HepG2 (cell line): ENCODE measurements at regions not wholly inside any gene's neighbourhood (a gene's known extent, or its start where the extent isn't known, plus 50 kb on each side); places are given as distances from the start of the nearest gene placed in this dataset.

Experiments used
- ATAC-seq: fragments of 200-7000 bp; cut with Tn5 transposase; 3 replicates; pipeline ENCODE4 v1.9.1; 2020; ENCODE audit warnings: mild to moderate bottlenecking, moderate library complexity
- BruUV-seq: library from RNA; stranded (reverse); fragments of 400-500 nt; replicated peaks from 2 replicates; lab custom pipeline; 2021; lab: Mats Ljungman, UMichigan
- CTCF ChIA-PET: fragments of 300-600 bp; formaldehyde crosslinking; extraction: SDS; loops from one replicate; lab custom pipeline; 2021; ENCODE audit warnings: low total read pairs, inconsistent platforms, low intra/inter-chr PET ratio; lab: Yijun Ruan, JAX
- POLR2A ChIA-PET: fragments of 350-600 bp; sonication (Branson Sonifier 250); formaldehyde crosslinking; loops from one replicate; lab custom pipeline; 2020; ENCODE audit warnings: antibody characterized with exemption, inconsistent platforms; lab: Yijun Ruan, JAX
- DNase-seq: peaks from one replicate; pipeline ENCODE4 v3.0.0-alpha.2; 2015; ENCODE audit warnings: low spot score
- FAIRE-seq: peaks from 3 replicates; lab custom pipeline; 2011; peaks lifted over from hg19 to GRCh38; lab: Jason Lieb, UNC
- H2AFZ ChIP-seq: one replicate; pipeline ENCODE4 v1.6.1; 2011; ENCODE audit warnings: low read length, inconsistent platforms
- H3K27ac ChIP-seq: fragments of 300-600 bp; 3 replicates; pipeline ENCODE4 v1.8.0; 2011; ENCODE audit warnings: mixed run types, mild to moderate bottlenecking, mixed read lengths, low read length, inconsistent platforms; ENCODE audit not compliant: insufficient read depth; ENCODE audit errors: extremely low read length
- H3K27me3 ChIP-seq, 2 experiments: fragments of 200-600 bp in 1 of 2; 2 replicates in 1 of 2; 3 replicates in 1 of 2; pipeline versions ENCODE4 v1.6.0 to v1.8.0; 2011; ENCODE audit warnings: low read length in 2 of 2, mild to moderate bottlenecking in 2 of 2, moderate library complexity in 2 of 2, inconsistent platforms in 1 of 2; ENCODE audit not compliant: insufficient read depth in 2 of 2, control insufficient read depth in 1 of 2
- H3K36me3 ChIP-seq, 2 experiments: fragments of 200-600 bp in 1 of 2; replicated peaks in 1 of 2; 2 replicates in 1 of 2; 3 replicates in 1 of 2; pipeline versions ENCODE4 v1.5.1 to v1.8.0; 2011; ENCODE audit warnings: low read length in 2 of 2, inconsistent platforms in 1 of 2; ENCODE audit not compliant: insufficient read depth in 2 of 2, control insufficient read depth in 1 of 2
- H3K4me1 ChIP-seq: 2 replicates; pipeline ENCODE4 v1.5.1; 2012; ENCODE audit warnings: low read length, inconsistent platforms; ENCODE audit not compliant: insufficient read depth
- H3K4me2 ChIP-seq: 2 replicates; pipeline ENCODE4 v1.6.0; 2011; ENCODE audit warnings: low read depth, low read length, inconsistent platforms
- H3K4me3 ChIP-seq, 3 experiments: fragments of 200-600 bp in 1 of 3; sonication (generic), shearing (Covaris generic) in 1 of 3; replicated peaks in 1 of 3; 2 replicates each; pipeline ENCODE4 v1.5.1; 2011 to 2016; ENCODE audit warnings: low read length in 3 of 3, inconsistent platforms in 2 of 3, low read depth in 2 of 3, mild to moderate bottlenecking in 2 of 3, control low read depth in 1 of 3, mixed read lengths in 1 of 3; ENCODE audit not compliant: insufficient read depth in 1 of 3
- H3K79me2 ChIP-seq: one replicate; pipeline ENCODE4 v1.6.1; 2011; ENCODE audit warnings: low read length, inconsistent platforms; ENCODE audit not compliant: insufficient read depth
- H3K9ac ChIP-seq: 2 replicates; pipeline ENCODE4 v1.6.0; 2011; ENCODE audit warnings: mild to moderate bottlenecking, low read depth, low read length, inconsistent platforms; ENCODE audit not compliant: insufficient read depth
- H3K9me3 ChIP-seq: 2 replicates; pipeline ENCODE4 v1.5.1; 2012; ENCODE audit warnings: mild to moderate bottlenecking, low read length
- H4K20me1 ChIP-seq: 2 replicates; pipeline ENCODE4 v1.6.0; 2011; ENCODE audit warnings: inconsistent platforms, mild to moderate bottlenecking, low read length, moderate library complexity; ENCODE audit not compliant: insufficient read depth
- BCL6 ChIP-seq: IDR thresholded peaks from 2 replicates; pipeline ENCODE4 v1.6.1; 2016; ENCODE audit warnings: missing genetic modification reagents, missing compliant biosample characterization
- KLF12 ChIP-seq: sonication (generic); formaldehyde crosslinking; IDR thresholded peaks from 2 replicates; pipeline ENCODE4 v1.4.0; 2020; ENCODE audit warnings: missing genetic modification reagents, borderline replicate concordance
- NR2C2 ChIP-seq: sonication (generic); formaldehyde crosslinking; IDR thresholded peaks from 2 replicates; pipeline ENCODE4 v1.4.0; 2020; ENCODE audit warnings: missing genetic modification reagents, mild to moderate bottlenecking, moderate library complexity, borderline replicate concordance
- SAFB2 ChIP-seq: sonication (generic); formaldehyde crosslinking; IDR thresholded peaks from 2 replicates; pipeline ENCODE4 v1.5.1; 2020; ENCODE audit warnings: missing genetic modification reagents, low read depth, mild to moderate bottlenecking, borderline replicate concordance
- STAT5B ChIP-seq: sonication (generic); formaldehyde crosslinking; IDR thresholded peaks from 2 replicates; pipeline ENCODE4 v1.4.0; 2020; ENCODE audit warnings: missing genetic modification reagents
- TBP ChIP-seq: sonication (generic); formaldehyde crosslinking; IDR thresholded peaks from 2 replicates; pipeline ENCODE4 v1.5.0; 2020; ENCODE audit warnings: missing genetic modification reagents
- TRIM24 ChIP-seq: sonication (generic); formaldehyde crosslinking; IDR thresholded peaks from 2 replicates; pipeline ENCODE4 v1.8.0; 2022; ENCODE audit warnings: mild to moderate bottlenecking, missing genetic modification reagents
- ZNF382 ChIP-seq: sonication (generic); formaldehyde crosslinking; IDR thresholded peaks from 2 replicates; pipeline ENCODE4 v1.5.0; 2020; ENCODE audit warnings: missing genetic modification reagents, mild to moderate bottlenecking, borderline replicate concordance
- WGBS: methylation state at CpG from one replicate; pipeline ENCODE4 v1.1.6; 2017; ENCODE audit warnings: low lambda C conversion rate; 5-methylcytosine and 5-hydroxymethylcytosine counted together
- in situ Hi-C: cut with HindIII; loops from 2 replicates; pipeline ENCODE4 v1.10.0; 2017; ENCODE audit warnings: low pct_unique_long_range_greater_than_20kb; ENCODE audit not compliant: extremely low pct_ligation_motif_present
- intact Hi-C: fragments of 100-400 bp; cut with micrococcal nuclease; formaldehyde crosslinking; loops from one replicate; pipeline ENCODE4 v1.10.0; 2022; ENCODE audit not compliant: unreplicated experiment
- TF ChIP-seq, protein P1 (sequence below): sonication (generic); formaldehyde crosslinking; IDR thresholded peaks from 2 replicates; pipeline ENCODE4 v1.4.0; 2020; ENCODE audit warnings: mild to moderate bottlenecking, missing genetic modification reagents, borderline replicate concordance
- TF ChIP-seq, protein P2 (sequence below): sonication (generic); formaldehyde crosslinking; IDR thresholded peaks from 2 replicates; pipeline ENCODE4 v1.5.0; 2020; ENCODE audit warnings: missing genetic modification reagents, mild to moderate bottlenecking, borderline replicate concordance
- TF ChIP-seq, protein P3 (sequence below): sonication (generic); formaldehyde crosslinking; IDR thresholded peaks from 2 replicates; pipeline ENCODE4 v1.4.0; 2020; ENCODE audit warnings: missing genetic modification reagents

DNA sequence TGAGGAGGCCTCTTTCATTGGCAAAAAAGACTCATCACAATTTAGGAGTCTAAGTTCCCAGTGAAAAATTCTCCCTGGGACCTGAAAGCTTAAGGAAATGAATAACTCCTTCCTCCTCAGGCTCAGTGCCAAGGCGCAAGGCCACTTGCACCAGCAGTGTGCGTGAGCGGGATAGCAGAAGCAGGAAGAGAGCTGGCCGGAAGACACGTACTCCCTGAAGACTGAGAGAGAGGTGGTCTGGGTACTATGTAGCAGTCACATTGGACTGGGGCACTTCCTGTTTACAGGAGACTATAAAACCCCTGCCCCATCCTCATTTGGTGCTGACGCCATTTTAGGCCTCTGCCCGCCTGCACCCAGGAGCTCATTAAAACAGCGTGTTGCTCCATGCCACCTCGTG lies 66.3 kb upstream of the IL33 start:
- no peak for FAIRE-seq
- TF ChIP-seq NR2C2 (CRISPR knock-in tag) (no peak), TRIM24 (no peak), KLF12 (CRISPR knock-in tag) (no peak), STAT5B (CRISPR knock-in tag) (no peak), SAFB2 (no peak), TBP (CRISPR knock-in tag) (no peak), BCL6 (CRISPR knock-in tag) (no peak), ZNF382 (CRISPR knock-in tag) (no peak)
- TF ChIP-seq, protein P1, sequence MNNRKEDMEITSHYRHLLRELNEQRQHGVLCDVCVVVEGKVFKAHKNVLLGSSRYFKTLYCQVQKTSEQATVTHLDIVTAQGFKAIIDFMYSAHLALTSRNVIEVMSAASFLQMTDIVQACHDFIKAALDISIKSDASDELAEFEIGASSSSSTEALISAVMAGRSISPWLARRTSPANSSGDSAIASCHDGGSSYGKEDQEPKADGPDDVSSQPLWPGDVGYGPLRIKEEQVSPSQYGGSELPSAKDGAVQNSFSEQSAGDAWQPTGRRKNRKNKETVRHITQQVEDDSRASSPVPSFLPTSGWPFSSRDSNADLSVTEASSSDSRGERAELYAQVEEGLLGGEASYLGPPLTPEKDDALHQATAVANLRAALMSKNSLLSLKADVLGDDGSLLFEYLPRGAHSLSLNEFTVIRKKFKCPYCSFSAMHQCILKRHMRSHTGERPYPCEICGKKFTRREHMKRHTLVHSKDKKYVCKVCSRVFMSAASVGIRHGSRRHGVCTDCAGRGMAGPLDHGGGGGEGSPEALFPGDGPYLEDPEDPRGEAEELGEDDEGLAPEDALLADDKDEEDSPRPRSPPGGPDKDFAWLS = no peak
- TF ChIP-seq, protein P2, sequence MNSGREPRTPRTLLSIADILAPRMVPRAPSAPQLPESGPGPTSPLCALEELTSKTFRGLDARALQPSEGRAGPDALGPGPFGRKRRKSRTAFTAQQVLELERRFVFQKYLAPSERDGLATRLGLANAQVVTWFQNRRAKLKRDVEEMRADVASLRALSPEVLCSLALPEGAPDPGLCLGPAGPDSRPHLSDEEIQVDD (CRISPR knock-in tag) = no peak
- TF ChIP-seq, protein P3, sequence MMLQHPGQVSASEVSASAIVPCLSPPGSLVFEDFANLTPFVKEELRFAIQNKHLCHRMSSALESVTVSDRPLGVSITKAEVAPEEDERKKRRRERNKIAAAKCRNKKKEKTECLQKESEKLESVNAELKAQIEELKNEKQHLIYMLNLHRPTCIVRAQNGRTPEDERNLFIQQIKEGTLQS = no peak
- Histone ChIP-seq H3K27ac (no peak overlapping the region), H3K27me3 (no peaks in the 10 kb centered on the region), H2AFZ (no peak overlapping the region), H3K4me3 (no peak overlapping the region), H3K79me2 (no peaks in the 10 kb centered on the region), H3K9ac (no peak overlapping the region), H3K9me3 (no peaks in the 10 kb centered on the region), H3K4me1 (no peaks in the 10 kb centered on the region), H3K36me3 (no peaks in the 10 kb centered on the region), H4K20me1 (no peaks in the 10 kb centered on the region), H3K4me2 (no peak overlapping the region)
- ChIA-PET POLR2A (no interaction called here), CTCF (no interaction called here)
- 64% methylated on average over 6 of the region's 9 CpGs for WGBS
- intact Hi-C loops (no loop called here), in situ Hi-C loops (no loop called here)
- DNase-seq = no peak
- no peak for ATAC-seq
- BruUV-seq = no TSS peak
